Natural killer cell (primary cell): ENCODE measurements at regions not wholly inside any gene's neighbourhood (a gene's known extent, or its start where the extent isn't known, plus 50 kb on each side); places are given as distances from the start of the nearest gene placed in this dataset.

Source experiments
- ATAC-seq, 3 donors: fragments of 150-1000 bp in 2 of 3; fragments of 200-7000 bp in 1 of 3; cut with Tn5 transposase; 1 replicate in 1 of 3; 2 replicates in 2 of 3; pipeline ENCODE4 v1.10.0; 2021; ENCODE audit warnings: mild to moderate bottlenecking in 2 of 3, moderate library complexity in 2 of 3
- DNase-seq, 2 donors: peaks; one replicate each; pipeline versions ENCODE4 v3.0.0 to v3.0.0-alpha.2; 2013 to 2021; ENCODE audit warnings: mixed read lengths in 1 of 2
- H3K27ac ChIP-seq: one replicate; pipeline ENCODE4 v1.5.1; 2013; ENCODE audit warnings: mild to moderate bottlenecking, low read length
- H3K27me3 ChIP-seq: one replicate; pipeline ENCODE4 v1.6.1; 2013; ENCODE audit warnings: low read length; ENCODE audit not compliant: control insufficient read depth, insufficient read depth
- H3K36me3 ChIP-seq: one replicate; pipeline ENCODE4 v1.6.1; 2013; ENCODE audit warnings: low read length; ENCODE audit not compliant: control insufficient read depth, insufficient read depth
- H3K4me1 ChIP-seq: one replicate; pipeline ENCODE4 v1.6.1; 2013; ENCODE audit warnings: low read length; ENCODE audit not compliant: control insufficient read depth, insufficient read depth
- H3K4me3 ChIP-seq: one replicate; pipeline ENCODE4 v1.5.1; 2013; ENCODE audit warnings: low read length
- H3K9me3 ChIP-seq: one replicate; pipeline ENCODE4 v1.6.1; 2013; ENCODE audit warnings: low read length; ENCODE audit not compliant: control insufficient read depth, insufficient read depth
- H3K27ac Mint-ChIP-seq, 2 donors: one replicate each; pipeline ENCODE4 v1.8.0; 2022; ENCODE audit warnings: mild to moderate bottlenecking in 2 of 2, mixed read lengths in 2 of 2, moderate library complexity in 1 of 2
- H3K27me3 Mint-ChIP-seq, 2 donors: one replicate each; pipeline ENCODE4 v1.8.0; 2022; ENCODE audit warnings: low read depth in 2 of 2, mixed read lengths in 2 of 2
- H3K36me3 Mint-ChIP-seq: one replicate; pipeline ENCODE4 v1.8.0; 2022; ENCODE audit warnings: mixed read lengths
- H3K4me1 Mint-ChIP-seq, 2 donors: one replicate each; pipeline ENCODE4 v1.8.0; 2022; ENCODE audit warnings: mixed read lengths in 2 of 2
- H3K4me3 Mint-ChIP-seq: one replicate; pipeline ENCODE4 v1.8.0; 2022; ENCODE audit warnings: mild to moderate bottlenecking, moderate library complexity, mixed read lengths
- H3K9me3 Mint-ChIP-seq, 2 donors: one replicate each; pipeline ENCODE4 v1.8.0; 2022; ENCODE audit warnings: mixed read lengths in 2 of 2
- CTCF ChIP-seq: fragments of 200-600 bp; IDR thresholded peaks from one replicate; pipeline ENCODE4 v1.8.0; 2022; ENCODE audit warnings: antibody characterized with exemption
- WGBS: methylation state at CpG from one replicate; pipeline ENCODE4 v1.1.7; 2013; ENCODE audit warnings: missing lambda C conversion rate; ENCODE audit not compliant: insufficient coverage; 5-methylcytosine and 5-hydroxymethylcytosine counted together
- intact Hi-C: fragments of 100-400 bp; cut with micrococcal nuclease; formaldehyde crosslinking; loops from one replicate; pipeline ENCODE4 v1.14.2; 2022

GRCh38 chr4:125365731-125366130 is 51.0 kb downstream of the FAT4 start:
- Histone ChIP-seq H3K9me3 (no peaks in the 10 kb centered on the region), H3K27me3 (no peaks in the 10 kb centered on the region), H3K36me3 (no peaks in the 10 kb centered on the region), H3K27ac (no peak overlapping the region), H3K4me3 (no peak overlapping the region), H3K4me1 (no peaks in the 10 kb centered on the region)
- no peak overlapping the region for H3K4me3 Mint-ChIP-seq
- no peak overlapping the region for H3K27ac Mint-ChIP-seq
- WGBS, result 92% methylated on average over 10 of the region's 11 CpGs
- no peak for ATAC-seq
- no peak for DNase-seq
- TF ChIP-seq CTCF, result no peak
- H3K9me3 Mint-ChIP-seq, result peaks cover 0 to 2% of the 10 kb centered on the region in 2 donors
- no peaks in the 10 kb centered on the region for H3K36me3 Mint-ChIP-seq
- H3K27me3 Mint-ChIP-seq, result no peaks in the 10 kb centered on the region
- H3K4me1 Mint-ChIP-seq, result peaks cover 0 to 4% of the 10 kb centered on the region in 2 donors
- intact Hi-C loops, result no loop called here

GRCh38 chr4:125368146-125368545 is 53.4 kb downstream of the FAT4 start:
- Mint-ChIP-seq H3K36me3 (no peaks in the 10 kb centered on the region), H3K4me3 (no peak overlapping the region), H3K4me1 (peaks cover 0 to 4% of the 10 kb centered on the region in 2 donors), H3K27ac (no peak overlapping the region), H3K9me3 (peaks cover 0 to 2% of the 10 kb centered on the region in 2 donors), H3K27me3 (no peaks in the 10 kb centered on the region)
- no peak for TF ChIP-seq CTCF
- intact Hi-C loops, result no loop called here
- Histone ChIP-seq H3K27ac (no peak overlapping the region), H3K4me1 (no peaks in the 10 kb centered on the region), H3K36me3 (no peaks in the 10 kb centered on the region), H3K4me3 (no peak overlapping the region), H3K9me3 (no peaks in the 10 kb centered on the region), H3K27me3 (no peaks in the 10 kb centered on the region)
- ATAC-seq (no peak), DNase-seq (no peak)

GRCh38 chr4:125368671-125369081 is 53.9 kb downstream of the FAT4 start:
- Histone ChIP-seq H3K27me3 (no peaks in the 10 kb centered on the region), H3K9me3 (no peaks in the 10 kb centered on the region), H3K4me3 (no peak overlapping the region), H3K36me3 (no peaks in the 10 kb centered on the region), H3K27ac (no peak overlapping the region), H3K4me1 (no peaks in the 10 kb centered on the region)
- no peak for TF ChIP-seq CTCF
- no peaks in the 10 kb centered on the region for H3K36me3 Mint-ChIP-seq
- no peaks in the 10 kb centered on the region for H3K27me3 Mint-ChIP-seq
- no peak overlapping the region for H3K27ac Mint-ChIP-seq
- DNase-seq, result no peak
- intact Hi-C loops, result no loop called here
- no peak overlapping the region for H3K4me3 Mint-ChIP-seq
- peaks cover 0 to 2% of the 10 kb centered on the region in 2 donors for H3K9me3 Mint-ChIP-seq
- no peak for ATAC-seq
- H3K4me1 Mint-ChIP-seq, result peaks cover 0 to 4% of the 10 kb centered on the region in 2 donors
- WGBS, result 91% methylated on average over 3 of the region's 3 CpGs

- no peak for ATAC-seq
- H3K4me1 ChIP-seq, result no peaks in the 10 kb centered on the region
- Mint-ChIP-seq H3K27ac (no peak overlapping the region), H3K27me3 (no peaks in the 10 kb centered on the region), H3K9me3 (peaks cover 0 to 2% of the 10 kb centered on the region in 2 donors), H3K4me1 (peaks cover 0 to 4% of the 10 kb centered on the region in 2 donors), H3K4me3 (no peak overlapping the region), H3K36me3 (no peaks in the 10 kb centered on the region)
- WGBS, result 94% methylated on average over 2 of the region's 2 CpGs
- TF ChIP-seq CTCF, result no peak
- intact Hi-C loops, result no loop called here
- H3K4me3 ChIP-seq, result no peak overlapping the region
- no peaks in the 10 kb centered on the region for H3K36me3 ChIP-seq
- DNase-seq, result no peak
- no peaks in the 10 kb centered on the region for H3K9me3 ChIP-seq
- H3K27ac ChIP-seq, result no peak overlapping the region
- no peaks in the 10 kb centered on the region for H3K27me3 ChIP-seq
Observed at GRCh38 chr4:125369098-125369497, 54.3 kb downstream of the FAT4 start.
